ENCODE measurements at regions not wholly inside any gene's neighbourhood (a gene's known extent, or its start where the extent isn't known, plus 50 kb on each side); places are given as distances from the start of the nearest gene placed in this dataset.

DNA sequence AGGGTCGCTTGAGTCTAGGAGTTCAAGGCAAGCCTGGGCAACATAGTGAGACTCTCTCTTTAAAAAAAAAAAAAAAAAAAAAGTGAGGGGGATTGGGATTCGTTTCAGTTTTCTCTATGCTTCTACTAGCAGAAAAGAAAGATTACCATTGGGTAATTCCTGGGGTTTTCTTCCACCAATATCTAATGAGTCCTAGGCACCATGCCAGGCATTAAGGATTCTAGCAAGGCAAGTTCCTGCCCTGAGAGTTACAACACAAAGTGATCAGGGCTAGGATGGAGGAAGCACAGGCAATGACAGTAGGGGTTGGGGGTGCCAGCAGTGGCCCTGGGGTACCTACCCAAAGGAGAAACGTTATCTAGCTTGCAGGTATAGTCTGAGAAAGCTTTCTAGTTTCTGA lies 90.8 kb downstream of the PCDH1 start:
- H3K18ac ChIP-seq (ENCODE audit: extremely low read depth, low read length) = no peak overlapping the region
- H2AK5ac ChIP-seq (ENCODE audit: low read depth, low read length) = no peak overlapping the region
- H4K91ac ChIP-seq (replicated peaks; ENCODE audit: insufficient read length, low read length) = no peak overlapping the region
- H2AFZ ChIP-seq (ENCODE audit: low read length) = no peak overlapping the region
- H3K79me2 ChIP-seq (ENCODE audit: control insufficient read depth in 1 of 2, insufficient read depth in 2 of 2, low read length in 2 of 2) = no peaks in the 10 kb centered on the region
- H3K14ac ChIP-seq (ENCODE audit: insufficient read length) = no peak overlapping the region
- H3K4me3 ChIP-seq (ENCODE audit: extremely low read depth in 1 of 4, insufficient read depth in 2 of 4, low read depth in 3 of 4, low read length in 4 of 4) = no peak overlapping the region
- no peak overlapping the region for H3K4ac ChIP-seq (replicated peaks; ENCODE audit: insufficient read length, low read depth, low read length)
- no peak overlapping the region for H3K27ac ChIP-seq (ENCODE audit: low read depth, low read length)
- 83% methylated on average over 3 of the region's 3 CpGs; no CpG with 5 or more reads in 1 of the 2 experiments for WGBS, 2 experiments (ENCODE audit: extremely low coverage in 1 of 2, insufficient coverage in 1 of 2, insufficient read length in 1 of 2, insufficient replicate concordance in 2 of 2, low coverage in 1 of 2, low lambda C conversion rate in 2 of 2, missing lambda C conversion rate in 1 of 2)
- no peak overlapping the region for H3K4me2 ChIP-seq (ENCODE audit: insufficient read depth in 1 of 2, low read depth in 2 of 2, low read length in 2 of 2)
- no peak overlapping the region for H4K8ac ChIP-seq (ENCODE audit: extremely low read depth, insufficient read depth, low read length)
- ChIA-PET CTCF (ENCODE audit: partially characterized antibody) (interaction anchor here (1.5 to 16.7 kb wide), 11 partner anchors 8 to 94 kb away, joined by 4 to 210 read pairs (median 10); partner anchors contain the start of gene PCDH1), POLR2A (ENCODE audit: partially characterized antibody) (no interaction called here)
- no peak overlapping the region for H2BK5ac ChIP-seq (ENCODE audit: low read depth, low read length)
- no peaks in the 10 kb centered on the region for H3K23me2 ChIP-seq (ENCODE audit: low read depth, low read length)
- H4K5ac ChIP-seq (ENCODE audit: insufficient read length, low read depth, low read length) = no peak overlapping the region
- no peaks in the 10 kb centered on the region for H3K79me1 ChIP-seq (ENCODE audit: low read depth, low read length)
- no peak overlapping the region for H2BK15ac ChIP-seq (ENCODE audit: low read length)
- no peaks in the 10 kb centered on the region for H3K36me3 ChIP-seq (ENCODE audit: control insufficient read depth in 2 of 4, insufficient read depth in 4 of 4, low read length in 3 of 4)
- no peak overlapping the region for H3K23ac ChIP-seq (ENCODE audit: insufficient read length)
- no peak overlapping the region for H3K9ac ChIP-seq (replicated peaks in 1 of 4; ENCODE audit: extremely low read depth in 1 of 4, low read depth in 3 of 4, low read length in 3 of 4)
- H3K4me1 ChIP-seq (replicated peaks in 1 of 4; ENCODE audit: control insufficient read depth in 3 of 4, insufficient read depth in 4 of 4, low read length in 3 of 4) = peaks cover 0 to 11% (median 5%) of the 10 kb centered on the region in 4 experiments; a peak in 6 of 7 replicates
- H3K9me3 ChIP-seq (ENCODE audit: insufficient read depth in 2 of 2, low read depth in 1 of 2, low read length in 1 of 2) = no peaks in the 10 kb centered on the region
- DNase-seq (ENCODE audit: low read depth in 1 of 2, low spot score in 2 of 2) (no peak), FAIRE-seq (no peak)
- H2BK20ac ChIP-seq (ENCODE audit: low read length) = no peak overlapping the region
- no peak overlapping the region for H2BK120ac ChIP-seq (replicated peaks; ENCODE audit: low read depth, low read length)
- H4K20me1 ChIP-seq (replicated peaks in 1 of 2; ENCODE audit: control insufficient read depth in 1 of 2, insufficient read depth in 2 of 2, low read length in 2 of 2) = no peaks in the 10 kb centered on the region
- H3K27me3 ChIP-seq (replicated peaks in 1 of 4; ENCODE audit: control insufficient read depth in 3 of 4, extremely low read depth in 1 of 4, insufficient read depth in 3 of 4, low read length in 3 of 4) = no peaks in the 10 kb centered on the region
- H2BK12ac ChIP-seq (ENCODE audit: low read depth, low read length) = no peak overlapping the region
- H3K56ac ChIP-seq (replicated peaks; ENCODE audit: insufficient read length, low read depth, low read length) = no peak overlapping the region
- TF ChIP-seq FOSL1 (IDR thresholded peaks at IDR 0.05; ENCODE audit: insufficient read depth, low read depth, low read length) = no peak
- no peak for TF ChIP-seq CHD2 (IDR thresholded peaks at IDR 0.05; ENCODE audit: low read length)
- TF ChIP-seq KDM4A (IDR thresholded peaks at IDR 0.05; ENCODE audit: low read depth, low read length, severe bottlenecking) = no peak
- TF ChIP-seq PHF8 (conservative IDR thresholded peaks at IDR 0.05; ENCODE audit: low read depth, low read length) = no peak
- no peak for TF ChIP-seq EGR1 (IDR thresholded peaks at IDR 0.05; ENCODE audit: borderline replicate concordance, low read depth, low read length)
- no peak for TF ChIP-seq ZNF274 (IDR thresholded peaks at IDR 0.05; ENCODE audit: borderline replicate concordance, extremely low read depth, low read length)
- TF ChIP-seq RNF2 (IDR thresholded peaks at IDR 0.05; ENCODE audit: borderline replicate concordance, low read depth, low read length, missing control alignments, poor library complexity, severe bottlenecking) = no peak
- no peak for TF ChIP-seq SP4 (IDR thresholded peaks at IDR 0.05; ENCODE audit: low read length)
- no peak for TF ChIP-seq KDM5A (IDR thresholded peaks at IDR 0.05; ENCODE audit: low read length)
- no peak for TF ChIP-seq BRCA1 (IDR thresholded peaks at IDR 0.05; ENCODE audit: low read depth, low read length)
- no peak for TF ChIP-seq E2F6 (IDR thresholded peaks at IDR 0.05)
- TF ChIP-seq MAFK (IDR thresholded peaks at IDR 0.05; ENCODE audit: low read depth, low read length) = no peak
- TF ChIP-seq TAF7 (optimal IDR thresholded peaks at IDR 0.05; ENCODE audit: borderline replicate concordance, low read depth, low read length) = no peak
- TF ChIP-seq JUN (IDR thresholded peaks at IDR 0.05; ENCODE audit: low read depth, low read length) = no peak

Data from H1 (cell line).